Mammary epithelial cell (primary cell): ENCODE measurements at regions not wholly inside any gene's neighbourhood (a gene's known extent, or its start where the extent isn't known, plus 50 kb on each side); places are given as distances from the start of the nearest gene placed in this dataset.

Experiments
- CTCF ChIP-seq, 2 donors: IDR thresholded peaks in 1 of 2; conservative IDR thresholded peaks in 1 of 2; 2 replicates each; pipeline ENCODE4 v1.5.1; 2011 to 2012; ENCODE audit warnings: inconsistent platforms in 2 of 2, low read length in 2 of 2, mild to moderate bottlenecking in 2 of 2, control low read depth in 1 of 2, low read depth in 1 of 2; ENCODE audit not compliant: insufficient read depth in 1 of 2; ENCODE audit errors: extremely low read depth in 1 of 2
- EZH2 ChIP-seq: IDR thresholded peaks from 2 replicates; pipeline ENCODE4 v1.6.1; 2012; ENCODE audit warnings: low read length, inconsistent platforms, borderline replicate concordance

DNA sequence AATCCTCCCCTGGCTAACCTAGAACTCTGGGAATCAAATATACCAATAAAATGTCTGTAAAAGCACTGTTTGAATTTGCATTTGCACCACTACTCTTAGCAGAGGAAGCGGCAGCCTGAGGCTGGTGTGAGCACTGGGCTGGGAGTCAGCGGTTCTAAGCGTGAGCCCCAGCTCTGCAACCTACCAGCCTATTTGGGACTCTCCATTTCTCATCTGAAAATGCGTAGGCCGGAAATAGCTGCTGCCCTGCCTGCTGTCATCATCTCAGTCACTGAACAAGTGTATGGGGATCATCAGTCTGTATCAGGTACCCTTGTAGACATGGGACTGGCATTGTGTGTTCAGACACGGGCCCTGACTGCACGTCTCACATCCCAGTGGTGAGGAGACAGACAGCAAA is 194.3 kb downstream of the ANKRD30B start:
- no peak for TF ChIP-seq CTCF (conservative IDR thresholded peaks at IDR 0.05 in 1 of 2, IDR thresholded peaks at IDR 0.05 in 1 of 2; ENCODE audit: extremely low read depth in 1 of 2, insufficient read depth in 1 of 2, low read depth in 1 of 2, low read length in 2 of 2)
- no peak for TF ChIP-seq EZH2
